H9 (cell line): ENCODE measurements at regions not wholly inside any gene's neighbourhood (a gene's known extent, or its start where the extent isn't known, plus 50 kb on each side); places are given as distances from the start of the nearest gene placed in this dataset.
A peak's percentile ranks its signal among the peaks of the same experiment; 100 is the strongest.

Source experiments
- DNase-seq: peaks from one replicate; pipeline ENCODE4 v3.0.0-alpha.2; 2017
- H2AFZ ChIP-seq: one replicate; pipeline ENCODE4 v1.6.1; 2013; ENCODE audit warnings: mild to moderate bottlenecking, low read length, control low read depth, moderate library complexity
- H2AK5ac ChIP-seq: 2 replicates; pipeline ENCODE4 v1.6.1; 2013; ENCODE audit warnings: low read length, control low read depth, mixed read lengths; ENCODE audit not compliant: insufficient read length
- H2BK120ac ChIP-seq: one replicate; pipeline ENCODE4 v1.6.1; 2013; ENCODE audit warnings: low read depth, mild to moderate bottlenecking, low read length, control low read depth, inconsistent platforms; ENCODE audit not compliant: poor library complexity, severe bottlenecking
- H2BK12ac ChIP-seq: 2 replicates; pipeline ENCODE4 v1.6.1; 2013; ENCODE audit warnings: low read length, control low read depth, mixed read lengths, low read depth; ENCODE audit not compliant: insufficient read length
- H2BK15ac ChIP-seq: 2 replicates; pipeline ENCODE4 v1.6.1; 2013; ENCODE audit warnings: low read depth, low read length, control low read depth
- H2BK20ac ChIP-seq: one replicate; pipeline ENCODE4 v1.6.1; 2013; ENCODE audit warnings: low read depth, mild to moderate bottlenecking, low read length, control low read depth, inconsistent platforms; ENCODE audit not compliant: poor library complexity, severe bottlenecking
- H2BK5ac ChIP-seq: 2 replicates; pipeline ENCODE4 v1.6.1; 2013; ENCODE audit warnings: low read length, control low read depth, mixed read lengths; ENCODE audit not compliant: insufficient read length
- H3K14ac ChIP-seq: 2 replicates; pipeline ENCODE4 v1.6.1; 2013; ENCODE audit warnings: low read length, control low read depth; ENCODE audit not compliant: insufficient read depth
- H3K18ac ChIP-seq: 2 replicates; pipeline ENCODE4 v1.6.1; 2013; ENCODE audit warnings: low read depth, mild to moderate bottlenecking, mixed read lengths, low read length, control low read depth; ENCODE audit not compliant: insufficient read length
- H3K23ac ChIP-seq: 2 replicates; pipeline ENCODE4 v1.6.1; 2013; ENCODE audit warnings: low read length, control low read depth, mixed read lengths, low read depth; ENCODE audit not compliant: insufficient read length
- H3K23me2 ChIP-seq: 2 replicates; pipeline ENCODE4 v1.6.1; 2013; ENCODE audit warnings: low read depth, mild to moderate bottlenecking, mixed read lengths, low read length, control low read depth; ENCODE audit not compliant: insufficient read length, poor library complexity, severe bottlenecking
- H3K27ac ChIP-seq: 2 replicates; pipeline ENCODE4 v1.5.1; 2013; ENCODE audit warnings: low read length, control low read depth, mixed read lengths, low read depth; ENCODE audit not compliant: insufficient read length
- H3K27me3 ChIP-seq: 2 replicates; pipeline ENCODE4 v1.6.1; 2013; ENCODE audit warnings: low read length, control low read depth, inconsistent platforms; ENCODE audit not compliant: insufficient read depth
- H3K4ac ChIP-seq: 2 replicates; pipeline ENCODE4 v1.6.1; 2013; ENCODE audit warnings: low read depth, mild to moderate bottlenecking, control low read depth, inconsistent platforms, low read length, moderate library complexity
- H3K4me1 ChIP-seq: 2 replicates; pipeline ENCODE4 v1.6.1; 2013; ENCODE audit warnings: low read length, control low read depth, inconsistent platforms; ENCODE audit not compliant: insufficient read depth
- H3K4me2 ChIP-seq: 2 replicates; pipeline ENCODE4 v1.6.1; 2013; ENCODE audit warnings: low read length, control low read depth, mixed read lengths; ENCODE audit not compliant: insufficient read length, insufficient read depth
- H3K56ac ChIP-seq: 2 replicates; pipeline ENCODE4 v1.6.1; 2013; ENCODE audit warnings: low read depth, mild to moderate bottlenecking, mixed read lengths, low read length, control low read depth; ENCODE audit not compliant: insufficient read length
- H3K79me1 ChIP-seq: 2 replicates; pipeline ENCODE4 v1.6.1; 2013; ENCODE audit warnings: low read depth, mild to moderate bottlenecking, moderate library complexity, low read length, control low read depth, inconsistent platforms; ENCODE audit not compliant: insufficient read depth, poor library complexity, severe bottlenecking
- H3K79me2 ChIP-seq: 2 replicates; pipeline ENCODE4 v1.6.1; 2013; ENCODE audit warnings: low read length, control low read depth, inconsistent platforms; ENCODE audit not compliant: insufficient read depth
- H3K9ac ChIP-seq: 2 replicates; pipeline ENCODE4 v1.6.1; 2013; ENCODE audit warnings: low read length, control low read depth, mixed read lengths; ENCODE audit not compliant: insufficient read length; ENCODE audit errors: extremely low read depth
- H3K9me3 ChIP-seq: one replicate; pipeline ENCODE4 v1.6.1; 2013; ENCODE audit warnings: low read depth, low read length, inconsistent platforms; ENCODE audit not compliant: control insufficient read depth
- H3T11ph ChIP-seq: one replicate; pipeline ENCODE4 v1.6.1; 2013; ENCODE audit warnings: mild to moderate bottlenecking, low read length, control low read depth, inconsistent platforms
- H4K20me1 ChIP-seq: one replicate; pipeline ENCODE4 v1.6.1; 2013; ENCODE audit not compliant: control insufficient read depth, insufficient read length, insufficient read depth
- H4K5ac ChIP-seq: 2 replicates; pipeline ENCODE4 v1.6.1; 2013; ENCODE audit warnings: low read depth, mild to moderate bottlenecking, mixed read lengths, low read length, control low read depth; ENCODE audit not compliant: insufficient read length
- H4K8ac ChIP-seq: replicated peaks from 2 replicates; pipeline ENCODE4 v1.6.1; 2013; ENCODE audit warnings: low read length, control low read depth, mixed read lengths, low read depth; ENCODE audit not compliant: insufficient read length
- H4K91ac ChIP-seq: 2 replicates; pipeline ENCODE4 v1.6.1; 2013; ENCODE audit warnings: low read depth, mild to moderate bottlenecking, moderate library complexity, mixed read lengths, low read length, control low read depth; ENCODE audit not compliant: insufficient read length
- H3K27ac Mint-ChIP-seq, 3 experiments: 2 replicates in 2 of 3; 3 replicates in 1 of 3; pipeline ENCODE4 v1.8.0; 2020 to 2021; ENCODE audit warnings: mixed read lengths in 3 of 3, mild to moderate bottlenecking in 1 of 3, moderate library complexity in 1 of 3
- H3K27me3 Mint-ChIP-seq: 2 replicates; pipeline ENCODE4 v1.8.0; 2021; ENCODE audit warnings: low read depth, mild to moderate bottlenecking, moderate library complexity, mixed read lengths
- H3K36me3 Mint-ChIP-seq, 3 experiments: 2 replicates in 2 of 3; 3 replicates in 1 of 3; pipeline ENCODE4 v1.8.0; 2020 to 2021; ENCODE audit warnings: low read depth in 3 of 3, mixed read lengths in 3 of 3; ENCODE audit not compliant: insufficient read depth in 1 of 3
- H3K4me1 Mint-ChIP-seq, 2 experiments: 2 replicates each; pipeline ENCODE4 v1.8.0; 2020; ENCODE audit warnings: mixed read lengths in 2 of 2
- H3K4me3 Mint-ChIP-seq, 2 experiments: 2 replicates in 1 of 2; 3 replicates in 1 of 2; pipeline ENCODE4 v1.8.0; 2020 to 2021; ENCODE audit warnings: mild to moderate bottlenecking in 2 of 2, mixed read lengths in 2 of 2, moderate library complexity in 1 of 2
- H3K9me3 Mint-ChIP-seq, 2 experiments: 2 replicates in 1 of 2; 3 replicates in 1 of 2; pipeline ENCODE4 v1.8.0; 2020; ENCODE audit warnings: mild to moderate bottlenecking in 2 of 2, mixed read lengths in 2 of 2, moderate library complexity in 1 of 2
- WGBS: extraction: QIAGEN DNeasy Blood & Tissue Kit; methylation state at CpG from one replicate; pipeline ENCODE4 v1.1.7; 2013; ENCODE audit warnings: missing lambda C conversion rate, low lambda C conversion rate, mixed read lengths; ENCODE audit not compliant: insufficient read length; ENCODE audit errors: extremely low coverage; 5-methylcytosine and 5-hydroxymethylcytosine counted together
- TF ChIP-seq, protein P1 (sequence below): fragments of 200-600 bp; sonication (generic); conservative IDR thresholded peaks from 3 replicates; pipeline ENCODE4 v1.8.0; 2021; ENCODE audit warnings: antibody characterized with exemption, mild to moderate bottlenecking

- Histone ChIP-seq H3K27ac (no peak overlapping the region), H4K5ac (no peak overlapping the region), H3K79me2 (no peaks in the 10 kb centered on the region), H3K27me3 (no peaks in the 10 kb centered on the region), H3K4ac (no peak overlapping the region), H2BK12ac (no peak overlapping the region), H2AFZ (no peak overlapping the region), H2BK120ac (no peak overlapping the region), H2AK5ac (no peak overlapping the region), H4K20me1 (no peaks in the 10 kb centered on the region), H3K18ac (no peak overlapping the region), H3K14ac (no peak overlapping the region), H3K4me2 (no peak overlapping the region), H3K23me2 (no peaks in the 10 kb centered on the region), H3K4me1 (no peaks in the 10 kb centered on the region; the same call in 1 of the 2 replicates), H4K91ac (no peak overlapping the region), H4K8ac (no peak overlapping the region), H3T11ph (no peak overlapping the region), H2BK5ac (no peak overlapping the region), H3K79me1 (no peaks in the 10 kb centered on the region), H3K9me3 (no peaks in the 10 kb centered on the region), H3K23ac (no peak overlapping the region), H3K9ac (no peak overlapping the region), H2BK15ac (no peak overlapping the region), H3K56ac (no peak overlapping the region), H2BK20ac (no peak overlapping the region)
- no CpG with 5 or more reads among the region's 2 CpGs for WGBS
- H3K36me3 Mint-ChIP-seq = no peaks in the 10 kb centered on the region
- no peaks in the 10 kb centered on the region for H3K27me3 Mint-ChIP-seq
- H3K4me1 Mint-ChIP-seq = peaks cover 13 to 23% of the 10 kb centered on the region in 2 experiments
- TF ChIP-seq, protein P1, sequence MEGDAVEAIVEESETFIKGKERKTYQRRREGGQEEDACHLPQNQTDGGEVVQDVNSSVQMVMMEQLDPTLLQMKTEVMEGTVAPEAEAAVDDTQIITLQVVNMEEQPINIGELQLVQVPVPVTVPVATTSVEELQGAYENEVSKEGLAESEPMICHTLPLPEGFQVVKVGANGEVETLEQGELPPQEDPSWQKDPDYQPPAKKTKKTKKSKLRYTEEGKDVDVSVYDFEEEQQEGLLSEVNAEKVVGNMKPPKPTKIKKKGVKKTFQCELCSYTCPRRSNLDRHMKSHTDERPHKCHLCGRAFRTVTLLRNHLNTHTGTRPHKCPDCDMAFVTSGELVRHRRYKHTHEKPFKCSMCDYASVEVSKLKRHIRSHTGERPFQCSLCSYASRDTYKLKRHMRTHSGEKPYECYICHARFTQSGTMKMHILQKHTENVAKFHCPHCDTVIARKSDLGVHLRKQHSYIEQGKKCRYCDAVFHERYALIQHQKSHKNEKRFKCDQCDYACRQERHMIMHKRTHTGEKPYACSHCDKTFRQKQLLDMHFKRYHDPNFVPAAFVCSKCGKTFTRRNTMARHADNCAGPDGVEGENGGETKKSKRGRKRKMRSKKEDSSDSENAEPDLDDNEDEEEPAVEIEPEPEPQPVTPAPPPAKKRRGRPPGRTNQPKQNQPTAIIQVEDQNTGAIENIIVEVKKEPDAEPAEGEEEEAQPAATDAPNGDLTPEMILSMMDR = no peak
- DNase-seq = no peak
- H3K4me3 Mint-ChIP-seq = no peak overlapping the region
- no peaks in the 10 kb centered on the region for H3K9me3 Mint-ChIP-seq
- H3K27ac Mint-ChIP-seq = peak overlapping the region in 1 of 3 experiments; percentile 2; a peak in 2 of 7 replicates
Observed at GRCh38 chr3:153631664-153632063, 469.6 kb downstream of the RAP2B start.
